B cell (primary cell): ENCODE measurements at regions not wholly inside any gene's neighbourhood (a gene's known extent, or its start where the extent isn't known, plus 50 kb on each side); places are given as distances from the start of the nearest gene placed in this dataset.

Experiments
- ATAC-seq: fragments of 200-7000 bp; cut with Tn5 transposase; one replicate; pipeline ENCODE4 v1.10.0; 2021; ENCODE audit warnings: low read depth, mild to moderate bottlenecking, moderate number of reproducible peaks, moderate library complexity
- CTCF ChIA-PET: fragments of 350-600 bp; sonication (Branson Sonifier 250); formaldehyde crosslinking; loops from one replicate; lab custom pipeline; 2021; ENCODE audit warnings: antibody characterized with exemption, inconsistent platforms; lab: Charles Lee
- POLR2A ChIA-PET: fragments of 350-600 bp; sonication (Branson Sonifier 250); formaldehyde crosslinking; loops from one replicate; lab custom pipeline; 2021; ENCODE audit warnings: antibody characterized with exemption; lab: Charles Lee
- DNase-seq: peaks from one replicate; pipeline ENCODE4 v3.0.0; 2013
- H2AFZ ChIP-seq: 2 replicates; pipeline ENCODE4 v1.6.1; 2012; ENCODE audit warnings: mild to moderate bottlenecking, low read depth, low read length; ENCODE audit not compliant: insufficient read depth, poor library complexity, severe bottlenecking
- H3K27ac ChIP-seq, 2 donors: 1 replicate in 1 of 2; 2 replicates in 1 of 2; pipeline ENCODE4 v1.5.1; 2012 to 2013; ENCODE audit warnings: low read length in 2 of 2, mild to moderate bottlenecking in 2 of 2, moderate library complexity in 1 of 2
- H3K27me3 ChIP-seq, 4 experiments: fragments of 200-600 bp in 1 of 4; sonication (generic) in 1 of 4; replicated peaks in 1 of 4; 1 replicate in 2 of 4; 2 replicates in 2 of 4; pipeline versions ENCODE4 v1.6.1 to v1.7.0; 2013 to 2016; ENCODE audit warnings: low read length in 3 of 4, mild to moderate bottlenecking in 2 of 4, mixed read lengths in 1 of 4, moderate library complexity in 1 of 4; ENCODE audit not compliant: insufficient read depth in 4 of 4, control insufficient read depth in 3 of 4; ENCODE audit errors: control extremely low read depth in 1 of 4
- H3K36me3 ChIP-seq, 2 experiments: replicated peaks in 1 of 2; 1 replicate in 1 of 2; 2 replicates in 1 of 2; pipeline versions ENCODE4 v1.6.1 to v1.7.1; 2013; ENCODE audit warnings: low read length in 1 of 2; ENCODE audit not compliant: insufficient read depth in 2 of 2, control insufficient read depth in 1 of 2; ENCODE audit errors: control extremely low read depth in 1 of 2, extremely low read depth in 1 of 2
- H3K4me1 ChIP-seq, 2 donors: fragments of 200-600 bp in 1 of 2; sonication (generic) in 1 of 2; 1 replicate in 1 of 2; 2 replicates in 1 of 2; pipeline versions ENCODE4 v1.5.1 to v1.6.1; 2013 to 2017; ENCODE audit warnings: low read length in 2 of 2; ENCODE audit not compliant: control insufficient read depth in 2 of 2, insufficient read depth in 2 of 2
- H3K4me2 ChIP-seq: replicated peaks from 2 replicates; pipeline ENCODE3; 2012; ENCODE audit warnings: mild to moderate bottlenecking, low read depth, low read length; ENCODE audit not compliant: poor library complexity, severe bottlenecking
- H3K4me3 ChIP-seq, 5 experiments: fragments of 200-600 bp in 1 of 5; sonication (generic) in 1 of 5; 1 replicate in 3 of 5; 2 replicates in 2 of 5; pipeline versions ENCODE4 v1.5.1 to v1.7.0; 2011 to 2016; ENCODE audit warnings: low read length in 4 of 5, mild to moderate bottlenecking in 4 of 5, low read depth in 2 of 5, control low read depth in 1 of 5, moderate library complexity in 1 of 5; ENCODE audit not compliant: insufficient read depth in 1 of 5; ENCODE audit errors: control extremely low read depth in 1 of 5, extremely low read depth in 1 of 5
- H3K79me2 ChIP-seq: fragments of 200-600 bp; sonication (generic); one replicate; pipeline ENCODE4 v1.6.0; 2016; ENCODE audit warnings: low read length; ENCODE audit not compliant: control insufficient read depth, insufficient read depth
- H3K9ac ChIP-seq: fragments of 200-600 bp; sonication (generic); 2 replicates; pipeline ENCODE4 v1.6.1; 2017; ENCODE audit warnings: mild to moderate bottlenecking, low read length, moderate library complexity
- H3K9me3 ChIP-seq, 3 donors: one replicate each; pipeline versions ENCODE4 v1.6.1 to v1.7.1; 2013; ENCODE audit warnings: low read length in 2 of 3; ENCODE audit not compliant: control insufficient read depth in 2 of 3, insufficient read depth in 1 of 3; ENCODE audit errors: control extremely low read depth in 1 of 3
- H4K20me1 ChIP-seq: 2 replicates; pipeline ENCODE4 v1.6.0; 2012; ENCODE audit warnings: mild to moderate bottlenecking, low read length; ENCODE audit not compliant: insufficient read depth, control insufficient read depth, poor library complexity, severe bottlenecking
- H3K27ac Mint-ChIP-seq: one replicate; pipeline ENCODE4 v1.8.0; 2021; ENCODE audit warnings: mixed read lengths
- H3K27me3 Mint-ChIP-seq: one replicate; pipeline ENCODE4 v1.8.0; 2021; ENCODE audit warnings: mixed read lengths
- H3K4me1 Mint-ChIP-seq: one replicate; pipeline ENCODE4 v1.8.0; 2021; ENCODE audit warnings: mixed read lengths
- H3K4me3 Mint-ChIP-seq: one replicate; pipeline ENCODE4 v1.8.0; 2021; ENCODE audit warnings: mixed read lengths
- H3K9me3 Mint-ChIP-seq: one replicate; pipeline ENCODE4 v1.8.0; 2022; ENCODE audit warnings: mixed read lengths; ENCODE audit not compliant: insufficient read depth
- CTCF ChIP-seq: fragments of 200-600 bp; IDR thresholded peaks from one replicate; pipeline ENCODE4 v1.8.0; 2022; ENCODE audit warnings: antibody characterized with exemption, mild to moderate bottlenecking
- EZH2 ChIP-seq: IDR thresholded peaks from 2 replicates; pipeline ENCODE4 v1.6.1; 2012; ENCODE audit warnings: borderline replicate concordance, low read depth, mild to moderate bottlenecking, moderate library complexity, low read length; ENCODE audit not compliant: insufficient read depth, poor library complexity, severe bottlenecking
- WGBS: methylation state at CpG from one replicate; pipeline ENCODE4 v1.1.5; 2013; ENCODE audit warnings: missing lambda C conversion rate; ENCODE audit not compliant: insufficient coverage; 5-methylcytosine and 5-hydroxymethylcytosine counted together
- intact Hi-C: fragments of 100-400 bp; cut with micrococcal nuclease; formaldehyde crosslinking; loops from one replicate; pipeline ENCODE4 v1.10.0; 2022

GRCh38 chr4:83204731-83205130, 79.9 kb downstream of the COQ2 start:
- CTCF ChIA-PET: no interaction called here
- H3K4me3 ChIP-seq: no peak overlapping the region
- no peak overlapping the region for H3K4me2 ChIP-seq
- H3K9me3 ChIP-seq: peaks cover 0 to 1% (median 0%) of the 10 kb centered on the region in 3 donors
- H3K4me1 ChIP-seq: peaks cover 14 to 20% of the 10 kb centered on the region in 2 donors
- no peaks in the 10 kb centered on the region for H3K79me2 ChIP-seq
- H3K9ac ChIP-seq: no peak overlapping the region
- Mint-ChIP-seq H3K9me3 (peaks cover 2% of the 10 kb centered on the region), H3K27ac (no peak overlapping the region), H3K4me3 (no peak overlapping the region), H3K27me3 (no peaks in the 10 kb centered on the region), H3K4me1 (peaks cover 22% of the 10 kb centered on the region)
- intact Hi-C loops: no loop called here
- no peaks in the 10 kb centered on the region for H3K27me3 ChIP-seq
- DNase-seq (no peak), ATAC-seq (no peak)
- no peak overlapping the region for H2AFZ ChIP-seq
- no peak for TF ChIP-seq EZH2
- no peak for TF ChIP-seq CTCF
- H4K20me1 ChIP-seq: no peaks in the 10 kb centered on the region
- POLR2A ChIA-PET: no interaction called here
- WGBS: 58% methylated on average over 3 of the region's 3 CpGs
- H3K36me3 ChIP-seq: no peaks in the 10 kb centered on the region
- no peak overlapping the region for H3K27ac ChIP-seq

GRCh38 chr4:83201761-83202160, 82.8 kb downstream of the COQ2 start:
- H3K9ac ChIP-seq: no peak overlapping the region
- H3K36me3 ChIP-seq: no peaks in the 10 kb centered on the region
- peaks cover 18 to 21% of the 10 kb centered on the region in 2 donors for H3K4me1 ChIP-seq
- TF ChIP-seq EZH2: no peak
- no peak for TF ChIP-seq CTCF
- Mint-ChIP-seq H3K4me3 (no peak overlapping the region), H3K27ac (no peak overlapping the region), H3K4me1 (peaks cover 18% of the 10 kb centered on the region), H3K9me3 (no peaks in the 10 kb centered on the region), H3K27me3 (no peaks in the 10 kb centered on the region)
- H3K4me2 ChIP-seq: no peak overlapping the region
- POLR2A ChIA-PET: no interaction called here
- no peak overlapping the region for H2AFZ ChIP-seq
- 95% methylated on average over 4 of the region's 4 CpGs for WGBS
- CTCF ChIA-PET: interaction anchor here (1.0 kb wide), 1 partner anchor 12 kb away, joined by 3 read pairs; no protein-coding TSS in a partner anchor
- H3K27me3 ChIP-seq: no peaks in the 10 kb centered on the region
- H3K27ac ChIP-seq: no peak overlapping the region
- H3K79me2 ChIP-seq: no peaks in the 10 kb centered on the region
- no peak overlapping the region for H3K4me3 ChIP-seq
- H3K9me3 ChIP-seq: no peaks in the 10 kb centered on the region
- intact Hi-C loops: no loop called here
- H4K20me1 ChIP-seq: no peaks in the 10 kb centered on the region
- DNase-seq (no peak), ATAC-seq (no peak)
